Middle frontal gyrus (tissue), 1 donor: ENCODE measurements at regions not wholly inside any gene's neighbourhood (a gene's known extent, or its start where the extent isn't known, plus 50 kb on each side); places are given as distances from the start of the nearest gene placed in this dataset.

Experiments used
- DNase-seq: peaks from one replicate; pipeline ENCODE4 v3.0.0-alpha.2; 2015; ENCODE audit warnings: low spot score; ENCODE audit errors: extremely low spot score

DNA sequence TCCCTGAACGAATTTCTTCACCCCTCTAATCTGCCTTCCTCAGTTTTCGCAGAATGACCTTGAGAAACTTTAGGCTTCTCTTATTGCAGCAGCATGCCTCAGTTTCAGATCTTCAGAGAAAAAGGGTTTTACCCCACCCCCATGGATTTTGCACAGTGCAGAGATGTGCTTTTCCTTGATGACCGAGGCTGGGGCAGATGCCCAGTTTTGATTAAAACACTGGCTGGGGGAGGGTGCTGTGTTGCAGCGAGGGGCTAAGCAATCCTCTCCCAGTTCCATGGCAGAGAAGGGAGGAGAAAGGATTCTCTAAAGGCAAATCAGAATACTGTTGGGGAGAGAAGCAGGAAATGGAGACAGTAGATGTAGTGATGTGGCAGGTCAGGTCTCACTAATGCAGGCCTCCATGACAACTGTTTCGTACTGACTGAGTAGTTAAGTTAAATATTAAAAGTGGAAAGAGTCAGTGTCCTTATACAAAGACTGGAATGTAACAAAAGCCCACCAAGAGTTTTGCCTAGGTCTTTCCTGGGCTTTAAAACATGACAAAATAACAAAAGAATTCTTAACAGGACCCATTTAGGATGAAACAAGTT lies 50.8 kb upstream of the PDZD8 start:
- DNase-seq, result no peak

DNA sequence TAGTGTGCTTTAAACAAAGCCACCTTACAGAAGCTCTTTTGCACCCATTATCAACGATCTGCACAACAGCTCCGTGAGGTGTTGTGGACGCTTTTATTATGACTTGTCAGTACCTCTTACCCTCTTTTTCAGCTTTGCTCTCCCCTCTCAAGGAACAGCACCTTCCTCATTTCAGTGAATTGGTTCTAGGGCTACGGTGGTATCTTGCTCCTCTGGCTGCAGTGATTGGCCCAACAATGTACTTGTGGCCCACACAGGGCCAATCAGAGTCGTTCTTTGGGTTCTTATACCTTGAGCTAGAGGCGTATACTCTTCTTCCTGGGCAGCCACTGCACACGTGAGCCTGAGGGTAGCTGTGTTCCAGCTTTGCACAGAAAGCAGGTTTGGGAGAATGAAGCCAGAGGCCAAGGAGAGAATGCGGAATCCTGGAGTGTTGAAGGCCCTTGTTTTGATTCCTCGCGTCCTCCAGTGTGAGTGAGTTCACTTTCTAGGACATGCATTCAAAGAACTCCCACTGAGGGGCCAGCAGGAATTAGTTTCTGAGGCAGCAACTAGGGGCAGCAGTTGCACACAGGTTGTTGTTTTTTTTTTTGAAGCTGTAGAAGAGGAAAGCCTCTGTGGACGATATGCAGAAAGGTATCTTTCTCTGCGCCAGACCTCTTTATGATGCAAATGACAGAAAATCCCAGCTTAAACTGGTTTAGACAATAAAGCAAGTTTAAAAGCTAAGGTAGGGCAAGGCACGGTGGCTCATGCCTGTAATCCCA lies 49.8 kb upstream of the PDZD8 start:
- no peak for DNase-seq
